ENCODE measurements at regions not wholly inside any gene's neighbourhood (a gene's known extent, or its start where the extent isn't known, plus 50 kb on each side); places are given as distances from the start of the nearest gene placed in this dataset.

- TF ChIP-seq CTCF (IDR thresholded peaks at IDR 0.05; ENCODE audit: control extremely low read depth in 1 of 3, insufficient read depth in 1 of 3, low read depth in 1 of 3, low read length in 3 of 3), result no peak
- no peak for TF ChIP-seq BRCA1 (IDR thresholded peaks at IDR 0.05; ENCODE audit: low read depth, low read length)
- no peak for TF ChIP-seq EGR1 (IDR thresholded peaks at IDR 0.05; ENCODE audit: borderline replicate concordance, low read depth, low read length)
- TF ChIP-seq POLR2A (IDR thresholded peaks at IDR 0.05; ENCODE audit: control extremely low read depth in 1 of 2, low read depth in 2 of 2, low read length in 2 of 2), result no peak
- TF ChIP-seq POLR2AphosphoS5 (IDR thresholded peaks at IDR 0.05; ENCODE audit: low read depth, low read length), result no peak
- TF ChIP-seq JUN (IDR thresholded peaks at IDR 0.05; ENCODE audit: low read depth, low read length), result no peak
- no peak for TF ChIP-seq BACH1 (IDR thresholded peaks at IDR 0.05; ENCODE audit: low read length)
- TF ChIP-seq ATF3 (IDR thresholded peaks at IDR 0.05; ENCODE audit: insufficient read depth, low read depth, low read length), result no peak
- TF ChIP-seq RAD21 (IDR thresholded peaks at IDR 0.05 in 1 of 2, conservative IDR thresholded peaks at IDR 0.05 in 1 of 2; ENCODE audit: low read depth in 2 of 2, low read length in 2 of 2), result no peak
- TF ChIP-seq EP300 (IDR thresholded peaks at IDR 0.05; ENCODE audit: borderline replicate concordance in 1 of 2, low read depth in 2 of 2, low read length in 2 of 2), result no peak
These were observed 166.1 kb upstream of the KIAA1217 start for GRCh38 chr10:24042884-24043283.
